Kidney (tissue), 13 donors: ENCODE measurements at regions not wholly inside any gene's neighbourhood (a gene's known extent, or its start where the extent isn't known, plus 50 kb on each side); places are given as distances from the start of the nearest gene placed in this dataset.

Source experiments
- DNase-seq, 5 donors: peaks; one replicate each; pipeline ENCODE4 v3.0.0-alpha.2; 2013 to 2020
- FAIRE-seq: peaks from 2 replicates; lab custom pipeline; 2012; peaks lifted over from hg19 to GRCh38; lab: Jason Lieb, UNC
- H3K27ac ChIP-seq, 2 donors: one replicate each; pipeline ENCODE4 v1.7.0; 2013; ENCODE audit warnings: low read depth in 2 of 2, low read length in 2 of 2, inconsistent platforms in 1 of 2
- H3K27me3 ChIP-seq: one replicate; pipeline ENCODE4 v1.7.1; 2013; ENCODE audit warnings: low read length, inconsistent platforms; ENCODE audit not compliant: control insufficient read depth, insufficient read depth
- H3K36me3 ChIP-seq, 3 donors: one replicate each; pipeline versions ENCODE4 v1.7.0 to v1.7.1; 2013; ENCODE audit warnings: low read length in 3 of 3, control low read depth in 1 of 3, inconsistent platforms in 1 of 3; ENCODE audit not compliant: insufficient read depth in 3 of 3, control insufficient read depth in 2 of 3
- H3K4me1 ChIP-seq, 3 donors: one replicate each; pipeline versions ENCODE4 v1.7.0 to v1.7.1; 2013; ENCODE audit warnings: low read length in 3 of 3, inconsistent platforms in 1 of 3, low read depth in 1 of 3; ENCODE audit not compliant: control insufficient read depth in 2 of 3, insufficient read depth in 2 of 3
- H3K4me3 ChIP-seq, 3 donors: one replicate each; pipeline versions ENCODE4 v1.7.0 to v1.8.1; 2013; ENCODE audit warnings: low read length in 3 of 3, control low read depth in 1 of 3, inconsistent platforms in 1 of 3
- H3K9ac ChIP-seq, 3 donors: one replicate each; pipeline versions ENCODE4 v1.7.0 to v1.7.1; 2013; ENCODE audit warnings: low read length in 3 of 3, control low read depth in 1 of 3, inconsistent platforms in 1 of 3
- H3K9me3 ChIP-seq, 3 donors: one replicate each; pipeline versions ENCODE4 v1.7.0 to v1.7.1; 2013; ENCODE audit warnings: low read length in 3 of 3, control low read depth in 1 of 3, inconsistent platforms in 1 of 3; ENCODE audit not compliant: control insufficient read depth in 2 of 3, insufficient read depth in 1 of 3
- CTCF ChIP-seq: IDR thresholded peaks from 3 replicates; pipeline ENCODE4 v1.5.1; 2012; ENCODE audit warnings: mild to moderate bottlenecking, moderate library complexity, borderline replicate concordance; ENCODE audit not compliant: insufficient read depth; ENCODE audit errors: extremely low read depth
- intact Hi-C: fragments of 100-400 bp; cut with DNase I; formaldehyde crosslinking; loops from one replicate; pipeline ENCODE4 v1.11.1; 2022
- donor health status: control.
- donor health status: control.
- donor health status: control.
- donor health status: control.
- donor health status: control.
- donor health status: DM: yes; HTN: yes; CAD: no.
- donor health status: Normal renal cell carcinoma (clear cell type).

- Histone ChIP-seq H3K27me3 (no peaks in the 10 kb centered on the region), H3K36me3 (no peaks in the 10 kb centered on the region), H3K4me1 (no peaks in the 10 kb centered on the region), H3K9me3 (no peaks in the 10 kb centered on the region), H3K4me3 (no peak overlapping the region), H3K27ac (no peak overlapping the region), H3K9ac (no peak overlapping the region)
- no peak for TF ChIP-seq CTCF
- FAIRE-seq, result no peak
- DNase-seq, result no peak
- intact Hi-C loops, result no loop called here
These were observed 177.1 kb upstream of the MAF start for GRCh38 chr16:79777679-79778078.

GRCh38 chr16:79776243-79776847, 175.8 kb upstream of the MAF start:
- no peak overlapping the region for H3K4me3 ChIP-seq
- H3K4me1 ChIP-seq, result no peaks in the 10 kb centered on the region
- H3K27ac ChIP-seq, result no peak overlapping the region
- H3K27me3 ChIP-seq, result no peaks in the 10 kb centered on the region
- H3K9ac ChIP-seq, result no peak overlapping the region
- DNase-seq (peak in 3 of 5 donors; percentile 26 to 74 (median 50)), FAIRE-seq (no peak)
- H3K36me3 ChIP-seq, result no peaks in the 10 kb centered on the region
- intact Hi-C loops, result no loop called here
- H3K9me3 ChIP-seq, result no peaks in the 10 kb centered on the region
- TF ChIP-seq CTCF, result no peak

GRCh38 chr16:79772784-79773183, 172.2 kb upstream of the MAF start:
- Histone ChIP-seq H3K27ac (no peak overlapping the region), H3K9me3 (no peaks in the 10 kb centered on the region), H3K9ac (no peak overlapping the region), H3K4me3 (no peak overlapping the region), H3K36me3 (no peaks in the 10 kb centered on the region), H3K27me3 (no peaks in the 10 kb centered on the region), H3K4me1 (peaks cover 3 to 20% (median 13%) of the 10 kb centered on the region in 3 donors)
- intact Hi-C loops, result no loop called here
- no peak for TF ChIP-seq CTCF
- DNase-seq, result no peak
- FAIRE-seq, result no peak

- Histone ChIP-seq H3K27me3 (no peaks in the 10 kb centered on the region), H3K9ac (no peak overlapping the region), H3K4me3 (no peak overlapping the region), H3K4me1 (peaks cover 3 to 28% (median 17%) of the 10 kb centered on the region in 3 donors), H3K27ac (no peak overlapping the region), H3K9me3 (no peaks in the 10 kb centered on the region), H3K36me3 (no peaks in the 10 kb centered on the region)
- no peak for DNase-seq
- no peak for TF ChIP-seq CTCF
- no peak for FAIRE-seq
- intact Hi-C loops, result no loop called here
These were observed 171.5 kb upstream of the MAF start for GRCh38 chr16:79772048-79772447.
